ENCODE measurements at regions not wholly inside any gene's neighbourhood (a gene's known extent, or its start where the extent isn't known, plus 50 kb on each side); places are given as distances from the start of the nearest gene placed in this dataset.
"Not testable (repeated sequence)": the region's sequence is repeated elsewhere in the genome, so short reads cannot be mapped to it uniquely, and the experiment has no call there.

GRCh38 chr3:72099326-72100079, 314.6 kb upstream of the PROK2 start:
- DNase-seq = no peak

- DNase-seq = no peak
Measured at GRCh38 chr3:72097053-72097452, 312.1 kb upstream of the PROK2 start.

GRCh38 chr3:72095521-72095920, 310.6 kb upstream of the PROK2 start:
- no peak for DNase-seq

- no peak for DNase-seq
Measured at GRCh38 chr3:72093992-72094334, 309.0 kb upstream of the PROK2 start.

GRCh38 chr3:72093270-72093991, 308.5 kb upstream of the PROK2 start:
- DNase-seq = no peak

GRCh38 chr3:72092778-72093177, 307.8 kb upstream of the PROK2 start:
- DNase-seq = no peak

GRCh38 chr3:72088486-72089025, 303.6 kb upstream of the PROK2 start:
- no peak for DNase-seq

- DNase-seq = no peak
Measured at GRCh38 chr3:72087420-72087819, 302.5 kb upstream of the PROK2 start.

- DNase-seq = no peak
Measured at GRCh38 chr3:72086743-72087087, 301.8 kb upstream of the PROK2 start.

- no peak for DNase-seq
Measured at GRCh38 chr3:72086042-72086742, 301.2 kb upstream of the PROK2 start.

GRCh38 chr3:72085036-72085435, 300.1 kb upstream of the PROK2 start:
- DNase-seq = no peak

GRCh38 chr3:72082776-72083462, 298.0 kb upstream of the PROK2 start:
- no peak for DNase-seq

GRCh38 chr3:72082186-72082715, 297.3 kb upstream of the PROK2 start:
- DNase-seq = peak; percentile 78

- DNase-seq = no peak
Measured at GRCh38 chr3:72081471-72082185, 296.7 kb upstream of the PROK2 start.

- DNase-seq = no peak
Measured at GRCh38 chr3:72080800-72081199, 295.9 kb upstream of the PROK2 start.

GRCh38 chr3:72080095-72080494, 295.1 kb upstream of the PROK2 start:
- no peak for DNase-seq

- DNase-seq = no peak
Measured at GRCh38 chr3:72079369-72079872, 294.5 kb upstream of the PROK2 start.

- no peak for DNase-seq
Measured at GRCh38 chr3:72078676-72079368, 293.9 kb upstream of the PROK2 start.

- DNase-seq = no peak
Measured at GRCh38 chr3:72077473-72078259, 292.7 kb upstream of the PROK2 start.

GRCh38 chr3:72075848-72076247, 290.9 kb upstream of the PROK2 start:
- DNase-seq = not testable (repeated sequence)

All from dermis blood vessel endothelial cell (primary cell).